ENCODE measurements at regions not wholly inside any gene's neighbourhood (a gene's known extent, or its start where the extent isn't known, plus 50 kb on each side); places are given as distances from the start of the nearest gene placed in this dataset.

DNA sequence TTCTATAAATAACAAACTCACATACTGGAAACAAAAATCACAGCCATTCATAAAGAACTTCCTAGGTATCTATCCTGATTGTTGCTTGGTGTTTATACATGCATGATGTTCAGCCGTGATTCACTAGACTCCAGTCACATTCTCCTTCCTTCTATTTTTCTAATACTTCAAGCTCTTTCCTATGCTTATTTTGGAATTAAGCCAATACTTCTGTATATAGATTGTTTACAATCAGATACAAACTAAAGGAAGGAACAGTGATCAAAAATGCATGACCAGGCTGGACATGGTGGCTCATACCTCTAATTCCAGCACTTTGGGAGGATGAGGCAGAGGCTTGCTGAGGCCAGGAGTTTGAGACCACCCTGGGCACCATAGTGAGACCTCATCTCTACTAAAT lies 377.5 kb upstream of the IRAK1BP1 start:
- no peak for TF ChIP-seq POLR2AphosphoS5 (IDR thresholded peaks at IDR 0.05; ENCODE audit: low read depth)
- TF ChIP-seq JUNB (IDR thresholded peaks at IDR 0.05; ENCODE audit: unreplicated experiment) = no peak
- TF ChIP-seq, protein P1, sequence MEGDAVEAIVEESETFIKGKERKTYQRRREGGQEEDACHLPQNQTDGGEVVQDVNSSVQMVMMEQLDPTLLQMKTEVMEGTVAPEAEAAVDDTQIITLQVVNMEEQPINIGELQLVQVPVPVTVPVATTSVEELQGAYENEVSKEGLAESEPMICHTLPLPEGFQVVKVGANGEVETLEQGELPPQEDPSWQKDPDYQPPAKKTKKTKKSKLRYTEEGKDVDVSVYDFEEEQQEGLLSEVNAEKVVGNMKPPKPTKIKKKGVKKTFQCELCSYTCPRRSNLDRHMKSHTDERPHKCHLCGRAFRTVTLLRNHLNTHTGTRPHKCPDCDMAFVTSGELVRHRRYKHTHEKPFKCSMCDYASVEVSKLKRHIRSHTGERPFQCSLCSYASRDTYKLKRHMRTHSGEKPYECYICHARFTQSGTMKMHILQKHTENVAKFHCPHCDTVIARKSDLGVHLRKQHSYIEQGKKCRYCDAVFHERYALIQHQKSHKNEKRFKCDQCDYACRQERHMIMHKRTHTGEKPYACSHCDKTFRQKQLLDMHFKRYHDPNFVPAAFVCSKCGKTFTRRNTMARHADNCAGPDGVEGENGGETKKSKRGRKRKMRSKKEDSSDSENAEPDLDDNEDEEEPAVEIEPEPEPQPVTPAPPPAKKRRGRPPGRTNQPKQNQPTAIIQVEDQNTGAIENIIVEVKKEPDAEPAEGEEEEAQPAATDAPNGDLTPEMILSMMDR (conservative IDR thresholded peaks at IDR 0.05; ENCODE audit: low read depth in 2 of 2) = no peak
- TF ChIP-seq EZH2 (IDR thresholded peaks at IDR 0.05; ENCODE audit: low read depth, unreplicated experiment) = no peak
- TF ChIP-seq, protein P2, sequence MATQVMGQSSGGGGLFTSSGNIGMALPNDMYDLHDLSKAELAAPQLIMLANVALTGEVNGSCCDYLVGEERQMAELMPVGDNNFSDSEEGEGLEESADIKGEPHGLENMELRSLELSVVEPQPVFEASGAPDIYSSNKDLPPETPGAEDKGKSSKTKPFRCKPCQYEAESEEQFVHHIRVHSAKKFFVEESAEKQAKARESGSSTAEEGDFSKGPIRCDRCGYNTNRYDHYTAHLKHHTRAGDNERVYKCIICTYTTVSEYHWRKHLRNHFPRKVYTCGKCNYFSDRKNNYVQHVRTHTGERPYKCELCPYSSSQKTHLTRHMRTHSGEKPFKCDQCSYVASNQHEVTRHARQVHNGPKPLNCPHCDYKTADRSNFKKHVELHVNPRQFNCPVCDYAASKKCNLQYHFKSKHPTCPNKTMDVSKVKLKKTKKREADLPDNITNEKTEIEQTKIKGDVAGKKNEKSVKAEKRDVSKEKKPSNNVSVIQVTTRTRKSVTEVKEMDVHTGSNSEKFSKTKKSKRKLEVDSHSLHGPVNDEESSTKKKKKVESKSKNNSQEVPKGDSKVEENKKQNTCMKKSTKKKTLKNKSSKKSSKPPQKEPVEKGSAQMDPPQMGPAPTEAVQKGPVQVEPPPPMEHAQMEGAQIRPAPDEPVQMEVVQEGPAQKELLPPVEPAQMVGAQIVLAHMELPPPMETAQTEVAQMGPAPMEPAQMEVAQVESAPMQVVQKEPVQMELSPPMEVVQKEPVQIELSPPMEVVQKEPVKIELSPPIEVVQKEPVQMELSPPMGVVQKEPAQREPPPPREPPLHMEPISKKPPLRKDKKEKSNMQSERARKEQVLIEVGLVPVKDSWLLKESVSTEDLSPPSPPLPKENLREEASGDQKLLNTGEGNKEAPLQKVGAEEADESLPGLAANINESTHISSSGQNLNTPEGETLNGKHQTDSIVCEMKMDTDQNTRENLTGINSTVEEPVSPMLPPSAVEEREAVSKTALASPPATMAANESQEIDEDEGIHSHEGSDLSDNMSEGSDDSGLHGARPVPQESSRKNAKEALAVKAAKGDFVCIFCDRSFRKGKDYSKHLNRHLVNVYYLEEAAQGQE (IDR thresholded peaks at IDR 0.05; ENCODE audit: unreplicated experiment) = no peak
- TF ChIP-seq CREB1 (CRISPR knock-in tag; IDR thresholded peaks at IDR 0.05; ENCODE audit: low read depth) = no peak
- no peak for TF ChIP-seq NANOG (IDR thresholded peaks at IDR 0.05; ENCODE audit: borderline replicate concordance)
- no peak for TF ChIP-seq EZH2phosphoT487 (IDR thresholded peaks at IDR 0.05; ENCODE audit: unreplicated experiment)
- no peak for TF ChIP-seq ZNF114 (CRISPR knock-in tag; IDR thresholded peaks at IDR 0.05)

Measured in GM23338 (cell line).